ENCODE measurements at regions not wholly inside any gene's neighbourhood (a gene's known extent, or its start where the extent isn't known, plus 50 kb on each side); places are given as distances from the start of the nearest gene placed in this dataset.
A peak's percentile ranks its signal among the peaks of the same experiment; 100 is the strongest.
"Not testable (repeated sequence)": the region's sequence is repeated elsewhere in the genome, so short reads cannot be mapped to it uniquely, and the experiment has no call there.

DNA sequence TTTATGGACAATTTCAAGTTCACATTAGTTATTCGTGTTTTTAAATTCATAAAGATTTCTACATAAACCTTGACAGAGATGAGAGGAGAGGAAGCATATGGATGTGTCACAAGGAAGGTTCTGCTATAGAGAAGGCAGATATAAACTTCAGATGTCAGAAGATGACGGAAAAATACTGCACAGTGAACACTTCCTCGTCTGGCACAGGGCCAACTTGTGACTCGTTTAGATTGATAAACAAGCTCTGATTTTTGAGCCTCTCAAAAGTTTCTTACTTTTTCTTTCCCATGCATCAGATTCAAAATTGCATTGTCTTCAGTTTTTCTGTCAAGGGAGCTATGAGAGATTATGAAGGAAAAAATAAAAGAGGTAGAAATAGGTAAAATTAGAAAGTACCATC lies 156.4 kb upstream of the MINDY3 start:
- TF ChIP-seq, protein P1, sequence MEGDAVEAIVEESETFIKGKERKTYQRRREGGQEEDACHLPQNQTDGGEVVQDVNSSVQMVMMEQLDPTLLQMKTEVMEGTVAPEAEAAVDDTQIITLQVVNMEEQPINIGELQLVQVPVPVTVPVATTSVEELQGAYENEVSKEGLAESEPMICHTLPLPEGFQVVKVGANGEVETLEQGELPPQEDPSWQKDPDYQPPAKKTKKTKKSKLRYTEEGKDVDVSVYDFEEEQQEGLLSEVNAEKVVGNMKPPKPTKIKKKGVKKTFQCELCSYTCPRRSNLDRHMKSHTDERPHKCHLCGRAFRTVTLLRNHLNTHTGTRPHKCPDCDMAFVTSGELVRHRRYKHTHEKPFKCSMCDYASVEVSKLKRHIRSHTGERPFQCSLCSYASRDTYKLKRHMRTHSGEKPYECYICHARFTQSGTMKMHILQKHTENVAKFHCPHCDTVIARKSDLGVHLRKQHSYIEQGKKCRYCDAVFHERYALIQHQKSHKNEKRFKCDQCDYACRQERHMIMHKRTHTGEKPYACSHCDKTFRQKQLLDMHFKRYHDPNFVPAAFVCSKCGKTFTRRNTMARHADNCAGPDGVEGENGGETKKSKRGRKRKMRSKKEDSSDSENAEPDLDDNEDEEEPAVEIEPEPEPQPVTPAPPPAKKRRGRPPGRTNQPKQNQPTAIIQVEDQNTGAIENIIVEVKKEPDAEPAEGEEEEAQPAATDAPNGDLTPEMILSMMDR (IDR thresholded peaks at IDR 0.05; ENCODE audit: low read depth, low read length) = no peak
- no peak overlapping the region for H3K4me3 ChIP-seq (replicated peaks in 1 of 2; ENCODE audit: low read depth in 2 of 2, low read length in 2 of 2)
- no peak for DNase-seq (ENCODE audit: low read depth in 2 of 2)

DNA sequence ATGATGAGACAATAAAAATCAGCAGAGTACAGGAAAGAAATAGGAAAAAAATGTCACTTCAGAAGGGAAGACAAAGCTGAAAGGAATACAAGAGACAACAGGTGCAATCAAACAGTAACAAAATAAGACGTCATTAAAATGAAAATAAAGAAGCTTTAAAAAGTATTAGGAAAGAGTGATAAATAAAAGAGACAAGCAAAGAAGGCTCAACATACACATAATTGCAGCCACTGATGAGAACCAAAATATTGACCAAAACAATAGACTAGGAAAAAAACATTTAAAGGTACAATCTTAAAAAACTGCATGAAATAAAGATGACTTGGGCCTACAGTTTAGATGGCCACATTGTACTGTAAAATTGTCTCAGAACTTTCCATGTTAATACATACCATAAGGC lies 160.5 kb upstream of the MINDY3 start:
- no peak for DNase-seq (ENCODE audit: low read depth in 2 of 2)
- H3K4me3 ChIP-seq (replicated peaks in 1 of 2; ENCODE audit: low read depth in 2 of 2, low read length in 2 of 2) = no peak overlapping the region
- TF ChIP-seq, protein P1 (IDR thresholded peaks at IDR 0.05; ENCODE audit: low read depth, low read length) = no peak

DNA sequence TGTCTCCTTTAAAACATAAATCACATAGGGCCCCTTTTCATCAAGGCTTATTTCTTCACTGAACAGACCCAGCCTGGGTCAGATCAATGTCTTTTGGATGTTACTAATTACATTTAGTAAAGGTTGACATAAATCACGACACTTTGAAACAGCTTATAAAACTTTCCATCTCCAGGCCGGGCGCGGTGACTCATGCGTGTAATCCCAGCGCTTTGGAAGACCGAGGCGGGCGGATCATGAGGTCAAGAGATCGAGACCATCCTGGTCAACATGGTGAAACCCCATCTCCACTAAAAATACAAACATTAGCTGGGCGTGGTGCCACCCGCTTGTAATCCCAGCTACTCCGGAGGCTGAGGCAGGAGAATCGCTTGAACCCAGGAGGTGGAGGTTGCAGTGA lies 166.5 kb upstream of the MINDY3 start:
- not testable (repeated sequence) for H3K4me3 ChIP-seq (replicated peaks in 1 of 2; ENCODE audit: low read depth in 2 of 2, low read length in 2 of 2); DNase-seq (ENCODE audit: low read depth in 2 of 2)

DNA sequence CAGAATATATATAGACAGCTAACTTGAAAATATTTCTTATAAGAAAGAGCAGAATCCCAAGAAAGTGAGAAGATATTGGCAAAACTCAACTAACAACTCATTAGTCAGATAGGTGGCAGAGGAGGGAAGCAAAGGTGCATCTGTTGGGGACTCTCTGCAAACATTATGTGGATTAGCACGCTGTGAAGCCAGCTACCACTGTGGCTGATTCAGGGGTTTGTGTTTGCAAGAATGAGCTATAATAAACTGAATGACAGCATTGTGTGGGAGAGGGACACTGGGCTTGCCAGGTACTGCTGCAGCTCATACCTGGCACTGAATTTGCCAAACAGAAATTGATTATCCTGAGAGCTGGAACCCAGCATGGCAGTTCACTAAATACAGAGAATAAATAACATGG lies 170.3 kb upstream of the MINDY3 start:
- H3K4me3 ChIP-seq (replicated peaks in 1 of 2; ENCODE audit: low read depth in 2 of 2, low read length in 2 of 2) = no peak overlapping the region
- TF ChIP-seq, protein P1 (IDR thresholded peaks at IDR 0.05; ENCODE audit: low read depth, low read length) = no peak
- DNase-seq (ENCODE audit: low read depth in 2 of 2) = no peak

DNA sequence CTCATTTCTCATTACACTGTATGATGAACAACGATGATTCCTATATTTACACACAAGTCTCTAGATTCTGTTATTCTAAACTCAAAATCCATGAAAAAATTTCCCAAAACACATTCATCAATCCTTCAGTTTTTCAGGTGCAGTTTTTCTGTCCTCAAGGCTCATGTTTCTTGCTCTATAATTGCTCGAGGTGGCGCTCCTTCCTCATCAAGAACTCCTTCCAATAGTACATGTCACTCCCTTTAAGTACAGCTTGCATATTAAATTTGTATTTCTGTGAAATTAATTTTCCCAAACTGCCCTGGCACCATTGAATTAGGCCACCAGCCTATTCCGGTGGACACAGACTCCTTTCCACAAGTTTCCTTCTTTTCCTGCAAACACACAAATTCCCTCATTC lies 188.7 kb upstream of the MINDY3 start:
- DNase-seq (ENCODE audit: low read depth in 2 of 2) = peak in 1 of 2 donors; percentile 2
- TF ChIP-seq, protein P1 (IDR thresholded peaks at IDR 0.05; ENCODE audit: low read depth, low read length) = no peak
- H3K4me3 ChIP-seq (replicated peaks in 1 of 2; ENCODE audit: low read depth in 2 of 2, low read length in 2 of 2) = no peak overlapping the region

DNA sequence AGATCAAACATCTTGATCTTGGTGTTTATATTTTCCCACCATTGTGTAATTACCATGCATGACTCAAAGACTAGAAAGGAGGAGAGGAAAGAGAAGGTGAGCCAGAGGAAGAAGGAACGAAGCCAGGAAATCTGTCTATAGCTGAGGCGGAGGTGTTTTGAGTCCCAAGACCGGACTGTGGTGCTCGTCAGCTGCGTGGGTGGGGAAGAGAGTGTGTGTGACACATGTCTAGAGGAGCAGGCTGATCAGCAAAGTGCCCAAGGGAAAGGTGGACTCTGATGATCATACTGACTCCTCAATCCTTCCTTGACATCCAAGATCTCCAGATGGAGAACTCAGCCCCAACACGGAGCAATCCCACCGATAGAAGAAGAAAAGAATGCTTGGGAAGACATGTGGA lies 189.5 kb upstream of the MINDY3 start:
- DNase-seq (ENCODE audit: low read depth in 2 of 2) = no peak
- TF ChIP-seq, protein P1 (IDR thresholded peaks at IDR 0.05; ENCODE audit: low read depth, low read length) = no peak
- H3K4me3 ChIP-seq (replicated peaks in 1 of 2; ENCODE audit: low read depth in 2 of 2, low read length in 2 of 2) = no peak overlapping the region

DNA sequence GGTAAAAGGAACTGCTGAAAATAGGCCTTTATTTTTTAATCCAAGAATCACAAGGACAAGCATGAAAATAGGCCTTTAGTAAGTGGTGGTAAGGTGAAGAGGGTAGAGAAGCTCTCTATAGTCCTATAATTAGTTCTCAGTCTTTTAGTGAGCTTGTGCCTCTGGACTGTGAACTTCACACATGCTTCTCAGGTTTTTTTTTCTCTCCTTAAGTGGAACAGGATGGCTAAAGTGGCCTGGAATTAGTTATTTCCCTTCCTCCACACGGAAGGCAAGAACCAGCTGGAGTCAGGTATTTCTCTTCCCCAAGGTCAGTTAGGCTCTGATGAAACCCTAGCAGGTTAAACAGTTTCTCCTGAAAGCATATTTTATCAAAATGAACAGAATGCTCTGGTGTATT lies 203.0 kb upstream of the MINDY3 start:
- TF ChIP-seq, protein P1 (IDR thresholded peaks at IDR 0.05; ENCODE audit: low read depth, low read length) = no peak
- DNase-seq (ENCODE audit: low read depth in 2 of 2) = no peak
- no peak overlapping the region for H3K4me3 ChIP-seq (replicated peaks in 1 of 2; ENCODE audit: low read depth in 2 of 2, low read length in 2 of 2)

DNA sequence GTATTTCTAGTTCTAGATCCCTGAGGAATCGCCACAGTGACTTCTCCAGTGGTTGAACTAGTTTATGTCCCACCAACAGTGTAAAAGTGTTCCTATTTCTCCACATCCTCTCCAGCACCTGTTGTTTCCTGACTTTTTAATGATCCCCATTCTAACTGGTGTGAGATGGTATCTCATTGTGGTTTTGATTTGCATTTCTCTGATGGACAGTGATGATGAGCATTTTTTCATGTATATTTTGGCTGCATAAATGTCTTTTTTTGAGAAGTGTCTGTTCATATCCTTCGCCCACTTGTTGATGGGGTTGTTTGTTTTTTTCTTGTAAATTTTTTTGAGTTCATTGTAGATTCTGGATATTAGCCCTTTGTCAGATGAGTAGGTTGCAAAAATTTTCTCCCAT lies 223.2 kb upstream of the MINDY3 start:
- H3K4me3 ChIP-seq (replicated peaks in 1 of 2; ENCODE audit: low read depth in 2 of 2, low read length in 2 of 2); DNase-seq (ENCODE audit: low read depth in 2 of 2): not testable (repeated sequence)
